Liver (tissue), 8 donors: ENCODE measurements at regions not wholly inside any gene's neighbourhood (a gene's known extent, or its start where the extent isn't known, plus 50 kb on each side); places are given as distances from the start of the nearest gene placed in this dataset.

Experiments
- DNase-seq: peaks from one replicate; pipeline ENCODE4 v3.0.0-alpha.2; 2017; ENCODE audit warnings: low spot score
- H3K27ac ChIP-seq, 2 donors: one replicate each; pipeline ENCODE4 v1.7.0; 2013; ENCODE audit warnings: inconsistent platforms in 2 of 2, low read length in 2 of 2, control low read depth in 1 of 2, low read depth in 1 of 2, mild to moderate bottlenecking in 1 of 2
- H3K27me3 ChIP-seq, 4 donors: one replicate each; pipeline versions ENCODE4 v1.6.1 to v1.7.0; 2013; ENCODE audit warnings: low read length in 3 of 4, inconsistent platforms in 1 of 4, mild to moderate bottlenecking in 1 of 4, moderate library complexity in 1 of 4; ENCODE audit not compliant: control insufficient read depth in 4 of 4, insufficient read depth in 4 of 4
- H3K36me3 ChIP-seq, 4 donors: one replicate each; pipeline versions ENCODE4 v1.6.1 to v1.7.0; 2013; ENCODE audit warnings: low read length in 3 of 4, mild to moderate bottlenecking in 3 of 4, low read depth in 1 of 4, moderate library complexity in 1 of 4; ENCODE audit not compliant: control insufficient read depth in 4 of 4, insufficient read depth in 3 of 4
- H3K4me1 ChIP-seq, 4 donors: one replicate each; pipeline versions ENCODE4 v1.6.1 to v1.7.0; 2013; ENCODE audit warnings: low read length in 3 of 4, mild to moderate bottlenecking in 3 of 4, moderate library complexity in 1 of 4; ENCODE audit not compliant: control insufficient read depth in 4 of 4, insufficient read depth in 4 of 4
- H3K4me3 ChIP-seq, 3 donors: one replicate each; pipeline versions ENCODE4 v1.6.1 to v1.7.0; 2013; ENCODE audit warnings: low read length in 3 of 3, control low read depth in 1 of 3, low read depth in 1 of 3, mild to moderate bottlenecking in 1 of 3
- H3K9ac ChIP-seq, 2 donors: one replicate each; pipeline ENCODE4 v1.7.0; 2013; ENCODE audit warnings: low read length in 2 of 2, mild to moderate bottlenecking in 2 of 2, moderate library complexity in 2 of 2, control low read depth in 1 of 2, low read depth in 1 of 2
- H3K9me3 ChIP-seq, 4 donors: one replicate each; pipeline versions ENCODE4 v1.6.1 to v1.7.0; 2013; ENCODE audit warnings: low read length in 3 of 4; ENCODE audit not compliant: control insufficient read depth in 4 of 4
- ATF3 ChIP-seq: IDR thresholded peaks from 2 replicates; pipeline ENCODE4 v1.6.1; 2016; ENCODE audit warnings: antibody characterized with exemption
- EGR1 ChIP-seq, 2 donors: IDR thresholded peaks; 2 replicates each; pipeline ENCODE4 v1.6.1; 2016 to 2018; ENCODE audit warnings: antibody characterized with exemption in 2 of 2, low read depth in 2 of 2
- FOXA1 ChIP-seq: IDR thresholded peaks from 2 replicates; pipeline ENCODE4 v1.6.1; 2016; ENCODE audit warnings: antibody characterized with exemption
- FOXA2 ChIP-seq: IDR thresholded peaks from 2 replicates; pipeline ENCODE4 v1.6.1; 2016; ENCODE audit warnings: antibody characterized with exemption
- GABPA ChIP-seq, 2 donors: IDR thresholded peaks in 1 of 2; conservative IDR thresholded peaks in 1 of 2; 2 replicates each; pipeline ENCODE4 v1.6.1; 2016; ENCODE audit warnings: antibody characterized with exemption in 2 of 2, mild to moderate bottlenecking in 1 of 2, moderate library complexity in 1 of 2
- HNF4A ChIP-seq, 2 donors: conservative IDR thresholded peaks; 2 replicates each; pipeline ENCODE4 v1.6.1; 2016; ENCODE audit warnings: antibody characterized with exemption in 2 of 2, mild to moderate bottlenecking in 2 of 2
- HNF4G ChIP-seq: IDR thresholded peaks from 2 replicates; pipeline ENCODE4 v1.6.1; 2016; ENCODE audit warnings: antibody characterized with exemption
- JUND ChIP-seq, 2 donors: IDR thresholded peaks; 2 replicates each; pipeline ENCODE4 v1.6.1; 2016; ENCODE audit warnings: antibody characterized with exemption in 2 of 2
- NR2F2 ChIP-seq: IDR thresholded peaks from 2 replicates; pipeline ENCODE4 v1.6.1; 2016; ENCODE audit warnings: antibody characterized with exemption
- RAD21 ChIP-seq, 2 donors: IDR thresholded peaks; 2 replicates each; pipeline ENCODE4 v1.6.1; 2016; ENCODE audit warnings: antibody characterized with exemption in 2 of 2, mild to moderate bottlenecking in 2 of 2
- REST ChIP-seq: IDR thresholded peaks from 2 replicates; pipeline ENCODE4 v1.6.1; 2016; ENCODE audit warnings: antibody characterized with exemption, mild to moderate bottlenecking
- RXRA ChIP-seq, 2 donors: IDR thresholded peaks; 2 replicates each; pipeline ENCODE4 v1.6.1; 2017 to 2018; ENCODE audit warnings: antibody characterized with exemption in 2 of 2, mild to moderate bottlenecking in 1 of 2
- SP1 ChIP-seq: IDR thresholded peaks from 2 replicates; pipeline ENCODE4 v1.6.1; 2018; ENCODE audit warnings: antibody characterized with exemption, mild to moderate bottlenecking
- TAF1 ChIP-seq: conservative IDR thresholded peaks from 2 replicates; pipeline ENCODE4 v1.6.1; 2016; ENCODE audit warnings: antibody characterized with exemption, mild to moderate bottlenecking
- YY1 ChIP-seq: IDR thresholded peaks from 2 replicates; pipeline ENCODE4 v1.6.1; 2016; ENCODE audit warnings: antibody characterized with exemption, mild to moderate bottlenecking
- ZBTB33 ChIP-seq: IDR thresholded peaks from 2 replicates; pipeline ENCODE4 v1.6.1; 2016; ENCODE audit warnings: antibody characterized with exemption
- WGBS: extraction: QIAGEN DNeasy Blood & Tissue Kit; methylation state at CpG from one replicate; pipeline ENCODE4 v1.1.7; 2013; 5-methylcytosine and 5-hydroxymethylcytosine counted together
- TF ChIP-seq, protein P1 (sequence below): fragments of 150-350 bp; IDR thresholded peaks from 2 replicates; pipeline ENCODE4 v1.5.1; 2017; ENCODE audit warnings: improper control_type of control experiment, low read depth, low read length; ENCODE audit not compliant: missing input control
- TF ChIP-seq, protein P2 (sequence below): IDR thresholded peaks from 2 replicates; pipeline ENCODE4 v1.6.1; 2016; ENCODE audit warnings: antibody characterized with exemption
- donor health status: healthy.
- donor health status: healthy.
- donor health status: healthy.
- donor health status: healthy.
- donor health status: healthy.

DNA sequence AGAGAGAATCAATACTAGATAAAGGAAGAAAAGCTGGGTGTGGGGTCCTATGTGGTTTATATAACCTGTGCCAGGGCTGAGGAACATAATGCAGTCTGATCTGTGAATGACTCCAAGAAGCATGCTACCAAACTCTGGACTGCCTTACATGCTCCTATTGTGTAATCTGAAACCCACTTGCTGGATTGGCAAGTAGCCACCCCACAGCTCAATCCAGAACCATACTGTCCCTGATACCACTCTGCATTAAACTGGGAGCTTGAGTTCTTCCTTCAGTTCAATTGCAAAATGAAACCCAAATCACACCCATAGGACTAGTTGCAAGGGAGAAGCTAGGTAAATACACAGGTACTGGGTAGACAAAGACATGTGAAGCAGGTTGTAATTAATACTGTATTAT is 115.4 kb upstream of the NEGR1 start:
- H3K9me3 ChIP-seq, result no peaks in the 10 kb centered on the region
- H3K9ac ChIP-seq, result no peak overlapping the region
- no peak overlapping the region for H3K27ac ChIP-seq
- no peaks in the 10 kb centered on the region for H3K4me1 ChIP-seq
- no peak overlapping the region for H3K4me3 ChIP-seq
- H3K27me3 ChIP-seq, result no peaks in the 10 kb centered on the region
- no peak for DNase-seq
- no peak for TF ChIP-seq HNF4G
- no peak for TF ChIP-seq FOXA1
- no peak for TF ChIP-seq GABPA (IDR thresholded peaks at IDR 0.05 in 1 of 2, conservative IDR thresholded peaks at IDR 0.05 in 1 of 2)
- TF ChIP-seq ZBTB33, result no peak
- TF ChIP-seq NR2F2, result no peak
- TF ChIP-seq FOXA2, result no peak
- no peak for TF ChIP-seq YY1
- TF ChIP-seq SP1, result no peak
- TF ChIP-seq, protein P1, sequence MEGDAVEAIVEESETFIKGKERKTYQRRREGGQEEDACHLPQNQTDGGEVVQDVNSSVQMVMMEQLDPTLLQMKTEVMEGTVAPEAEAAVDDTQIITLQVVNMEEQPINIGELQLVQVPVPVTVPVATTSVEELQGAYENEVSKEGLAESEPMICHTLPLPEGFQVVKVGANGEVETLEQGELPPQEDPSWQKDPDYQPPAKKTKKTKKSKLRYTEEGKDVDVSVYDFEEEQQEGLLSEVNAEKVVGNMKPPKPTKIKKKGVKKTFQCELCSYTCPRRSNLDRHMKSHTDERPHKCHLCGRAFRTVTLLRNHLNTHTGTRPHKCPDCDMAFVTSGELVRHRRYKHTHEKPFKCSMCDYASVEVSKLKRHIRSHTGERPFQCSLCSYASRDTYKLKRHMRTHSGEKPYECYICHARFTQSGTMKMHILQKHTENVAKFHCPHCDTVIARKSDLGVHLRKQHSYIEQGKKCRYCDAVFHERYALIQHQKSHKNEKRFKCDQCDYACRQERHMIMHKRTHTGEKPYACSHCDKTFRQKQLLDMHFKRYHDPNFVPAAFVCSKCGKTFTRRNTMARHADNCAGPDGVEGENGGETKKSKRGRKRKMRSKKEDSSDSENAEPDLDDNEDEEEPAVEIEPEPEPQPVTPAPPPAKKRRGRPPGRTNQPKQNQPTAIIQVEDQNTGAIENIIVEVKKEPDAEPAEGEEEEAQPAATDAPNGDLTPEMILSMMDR, result no peak
- TF ChIP-seq ATF3, result no peak
- no peaks in the 10 kb centered on the region for H3K36me3 ChIP-seq

GRCh38 chr1:72394457-72394856 is 112.1 kb upstream of the NEGR1 start:
- 67% methylated on average over 3 of the region's 3 CpGs for WGBS
- DNase-seq, result no peak
- H3K27me3 ChIP-seq, result no peaks in the 10 kb centered on the region
- no peaks in the 10 kb centered on the region for H3K36me3 ChIP-seq
- no peak overlapping the region for H3K9ac ChIP-seq
- H3K27ac ChIP-seq, result no peak overlapping the region
- no peaks in the 10 kb centered on the region for H3K4me1 ChIP-seq
- no peaks in the 10 kb centered on the region for H3K9me3 ChIP-seq
- no peak for TF ChIP-seq EGR1 (IDR thresholded peaks at IDR 0.05; ENCODE audit: low read depth in 2 of 2)
- no peak for TF ChIP-seq FOXA1
- no peak for TF ChIP-seq NR2F2
- no peak for TF ChIP-seq RAD21 (IDR thresholded peaks at IDR 0.05)
- TF ChIP-seq, protein P2, sequence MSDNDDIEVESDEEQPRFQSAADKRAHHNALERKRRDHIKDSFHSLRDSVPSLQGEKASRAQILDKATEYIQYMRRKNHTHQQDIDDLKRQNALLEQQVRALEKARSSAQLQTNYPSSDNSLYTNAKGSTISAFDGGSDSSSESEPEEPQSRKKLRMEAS, result no peak
- TF ChIP-seq FOXA2, result no peak
- no peak for TF ChIP-seq JUND (IDR thresholded peaks at IDR 0.05)
- TF ChIP-seq GABPA (IDR thresholded peaks at IDR 0.05 in 1 of 2, conservative IDR thresholded peaks at IDR 0.05 in 1 of 2), result no peak
- no peak for TF ChIP-seq RXRA (IDR thresholded peaks at IDR 0.05)
- TF ChIP-seq ATF3, result no peak
- TF ChIP-seq REST, result no peak
- no peak for TF ChIP-seq YY1
- TF ChIP-seq TAF1, result no peak
- no peak for TF ChIP-seq HNF4A (conservative IDR thresholded peaks at IDR 0.05)
- no peak for TF ChIP-seq HNF4G
- TF ChIP-seq, protein P1, result no peak
- no peak for TF ChIP-seq SP1
- H3K4me3 ChIP-seq, result no peak overlapping the region
